ENCODE measurements at regions not wholly inside any gene's neighbourhood (a gene's known extent, or its start where the extent isn't known, plus 50 kb on each side); places are given as distances from the start of the nearest gene placed in this dataset.

- no peak for DNase-seq (ENCODE audit: extremely low read depth, low read depth, low spot score)
Observed at GRCh38 chr5:74576941-74577456, 63.5 kb downstream of the ENC1 start.

- DNase-seq (ENCODE audit: extremely low read depth, low read depth, low spot score) = no peak
Observed at GRCh38 chr5:74575741-74576538, 64.6 kb downstream of the ENC1 start.

- no peak for DNase-seq (ENCODE audit: extremely low read depth, low read depth, low spot score)
Observed at GRCh38 chr5:74570250-74570649, 70.3 kb downstream of the ENC1 start.

DNA sequence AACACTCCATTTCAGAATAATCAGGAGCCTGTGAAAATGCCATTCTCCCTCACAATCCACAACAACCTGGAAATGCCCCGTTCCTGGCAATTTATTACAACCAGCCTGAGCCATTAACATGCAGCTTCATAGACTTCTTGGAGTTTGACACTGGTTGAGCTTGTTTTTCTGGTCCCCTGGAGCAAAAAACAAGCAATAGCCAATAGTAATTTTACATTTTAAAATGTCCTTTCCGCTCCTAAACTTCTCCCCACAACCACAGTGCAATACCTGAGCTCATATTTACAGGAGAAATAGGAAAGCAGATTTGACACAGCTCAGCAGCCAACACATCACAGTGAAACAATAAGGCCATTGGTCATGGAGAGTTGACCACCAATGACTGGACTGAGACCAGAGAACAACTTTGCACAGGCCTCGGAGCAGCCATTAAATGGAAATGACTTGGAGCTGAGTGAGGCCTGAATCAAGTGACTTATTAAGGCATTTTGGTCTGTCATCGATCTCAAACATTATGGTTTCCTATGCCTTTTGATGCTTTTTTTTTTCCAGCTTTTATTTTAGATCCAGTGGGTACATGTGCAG, 73.0 kb downstream of the ENC1 start:
- no peak for DNase-seq (ENCODE audit: extremely low read depth, low read depth, low spot score)

DNA sequence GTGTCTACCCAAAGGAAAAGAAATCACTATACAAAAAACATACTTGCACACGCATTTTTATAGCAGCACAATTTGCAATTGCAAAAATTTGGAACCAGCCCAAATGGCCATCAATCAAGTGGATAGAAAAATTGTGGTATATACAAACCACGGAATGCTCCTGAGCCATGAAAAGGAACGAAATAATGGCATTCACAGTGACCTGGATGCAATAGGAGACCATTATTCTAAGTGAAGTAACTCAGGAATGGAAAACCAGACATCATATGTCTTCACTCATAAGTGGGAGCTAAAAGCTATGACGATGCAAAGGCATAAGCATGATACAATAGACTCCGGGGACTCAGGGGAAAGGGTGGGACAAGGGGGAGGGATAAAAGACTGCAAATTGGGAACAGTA, 78.4 kb downstream of the ENC1 start:
- no peak for DNase-seq (ENCODE audit: extremely low read depth, low read depth, low spot score)

- DNase-seq (ENCODE audit: extremely low read depth, low read depth, low spot score) = no peak
Observed at GRCh38 chr5:74560245-74560644, 80.3 kb downstream of the ENC1 start.

- DNase-seq (ENCODE audit: extremely low read depth, low read depth, low spot score) = no peak
Observed at GRCh38 chr5:74556631-74557595, 83.6 kb downstream of the ENC1 start.

- no peak for DNase-seq (ENCODE audit: extremely low read depth, low read depth, low spot score)
Observed at GRCh38 chr5:74556006-74556405, 84.5 kb downstream of the ENC1 start.

- no peak for DNase-seq (ENCODE audit: extremely low read depth, low read depth, low spot score)
Observed at GRCh38 chr5:74552101-74552500, 88.4 kb downstream of the ENC1 start.

- no peak for DNase-seq (ENCODE audit: extremely low read depth, low read depth, low spot score)
Observed at GRCh38 chr5:74550927-74551326, 89.6 kb downstream of the ENC1 start.

DNA sequence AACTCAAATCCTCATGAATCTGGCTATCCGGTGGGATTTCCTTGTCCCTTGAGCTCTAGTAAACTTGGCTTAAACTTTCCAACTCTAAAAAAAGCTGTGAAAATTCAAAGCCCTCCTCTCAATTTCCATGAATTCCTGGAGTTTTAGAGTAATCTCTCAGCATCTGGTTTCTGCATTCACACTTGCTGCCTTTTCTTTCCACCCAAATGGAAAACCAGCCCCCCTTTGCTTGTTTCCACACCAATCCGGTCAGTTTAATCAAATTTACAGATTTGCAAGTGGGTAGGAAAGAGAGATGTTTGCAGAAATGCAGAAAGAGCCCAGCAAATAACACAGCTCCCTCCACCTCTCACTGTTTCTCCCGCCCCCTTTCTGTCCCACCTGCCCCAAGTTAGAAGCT, 91.1 kb downstream of the ENC1 start:
- no peak for DNase-seq (ENCODE audit: extremely low read depth, low read depth, low spot score)

- DNase-seq (ENCODE audit: extremely low read depth, low read depth, low spot score) = no peak
Observed at GRCh38 chr5:74546796-74547195, 93.7 kb downstream of the ENC1 start.

- DNase-seq (ENCODE audit: extremely low read depth, low read depth, low spot score) = no peak
Observed at GRCh38 chr5:74544811-74545210, 95.7 kb downstream of the ENC1 start.

GRCh38 chr5:74543162-74543995, 97.1 kb downstream of the ENC1 start:
- DNase-seq (ENCODE audit: extremely low read depth, low read depth, low spot score) = peak; percentile 54

DNA sequence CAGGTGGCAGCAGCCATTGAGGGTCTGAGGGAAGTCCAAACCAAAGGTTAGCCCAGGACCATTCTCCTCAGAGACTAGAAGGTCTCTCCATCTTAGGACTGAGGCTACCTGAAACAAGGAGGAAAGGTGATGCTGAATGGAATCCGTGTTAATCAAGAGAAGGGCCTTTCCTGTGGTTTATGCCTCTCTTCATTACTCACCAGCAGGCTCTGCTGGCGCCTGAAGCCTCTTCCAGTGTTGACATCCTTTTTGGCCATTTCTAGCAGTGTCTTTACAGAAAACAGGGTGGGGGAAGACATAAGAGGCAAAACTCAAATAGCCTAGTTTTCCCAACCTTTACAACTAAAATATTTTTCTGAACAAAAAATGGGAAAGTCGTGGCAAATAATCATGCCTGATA, 98.0 kb downstream of the ENC1 start:
- DNase-seq (ENCODE audit: extremely low read depth, low read depth, low spot score) = no peak

DNA sequence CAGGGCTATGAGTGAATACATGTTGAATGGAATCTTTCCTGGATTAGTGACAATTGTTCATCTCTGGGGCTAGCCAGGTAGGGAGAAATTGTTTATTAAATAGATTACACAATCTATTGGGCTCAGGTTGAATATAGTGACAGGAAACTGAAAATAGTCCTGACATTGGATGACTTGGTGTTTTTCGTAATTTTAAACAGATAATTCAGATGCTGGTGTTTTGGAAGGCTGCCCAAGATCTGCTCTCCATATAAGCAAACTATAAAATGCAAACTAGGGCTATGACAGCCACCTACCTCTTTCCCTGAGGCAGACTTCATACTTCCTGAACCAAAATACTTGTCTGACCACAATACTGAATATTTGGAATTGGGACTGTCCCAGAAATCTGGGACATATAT, 99.1 kb downstream of the ENC1 start:
- DNase-seq (ENCODE audit: extremely low read depth, low read depth, low spot score) = no peak

GRCh38 chr5:74540622-74541021, 99.9 kb downstream of the ENC1 start:
- no peak for DNase-seq (ENCODE audit: extremely low read depth, low read depth, low spot score)

DNA sequence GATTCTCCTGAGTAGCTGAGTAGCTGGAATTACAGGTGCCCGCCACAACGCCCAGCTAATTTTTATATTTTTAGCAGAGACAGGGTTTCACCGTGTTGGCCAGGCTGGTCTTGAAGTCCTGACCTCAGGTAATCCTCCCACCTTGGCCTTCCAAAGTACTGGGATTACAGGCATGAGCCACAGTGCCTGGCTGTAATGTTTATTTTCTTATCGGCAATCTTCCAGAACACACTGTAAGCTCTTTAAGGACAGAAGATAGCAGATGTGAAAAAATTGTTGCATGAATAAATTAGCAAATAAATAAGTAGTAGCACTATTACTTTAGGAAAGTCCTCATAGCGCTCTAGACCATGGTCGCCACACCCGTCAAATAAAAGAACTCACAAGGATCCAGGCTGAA, 100.5 kb downstream of the ENC1 start:
- no peak for DNase-seq (ENCODE audit: extremely low read depth, low read depth, low spot score)

DNA sequence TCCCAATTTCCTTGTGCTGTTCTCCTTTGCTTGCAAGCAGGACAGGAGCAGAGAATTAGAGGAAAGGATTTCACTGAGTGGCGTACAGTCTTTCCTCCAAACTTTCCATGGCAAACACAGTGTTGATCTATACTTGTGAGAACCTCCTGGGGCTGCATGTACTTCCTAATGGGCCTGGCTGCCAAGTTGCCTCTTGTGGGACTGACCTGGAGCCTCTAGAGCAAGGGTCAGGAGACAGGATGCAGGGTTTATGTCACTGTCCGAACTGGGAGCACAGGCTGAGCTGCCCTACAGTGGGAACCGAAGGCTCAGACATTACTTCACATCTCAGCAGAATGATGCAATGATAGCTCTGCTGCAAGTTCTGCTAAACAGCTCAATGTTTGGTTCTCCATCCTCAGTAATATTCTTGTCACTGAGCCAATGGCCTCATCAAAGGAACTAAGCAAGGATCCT, 102.3 kb downstream of the ENC1 start:
- DNase-seq (ENCODE audit: extremely low read depth, low read depth, low spot score) = no peak

DNA sequence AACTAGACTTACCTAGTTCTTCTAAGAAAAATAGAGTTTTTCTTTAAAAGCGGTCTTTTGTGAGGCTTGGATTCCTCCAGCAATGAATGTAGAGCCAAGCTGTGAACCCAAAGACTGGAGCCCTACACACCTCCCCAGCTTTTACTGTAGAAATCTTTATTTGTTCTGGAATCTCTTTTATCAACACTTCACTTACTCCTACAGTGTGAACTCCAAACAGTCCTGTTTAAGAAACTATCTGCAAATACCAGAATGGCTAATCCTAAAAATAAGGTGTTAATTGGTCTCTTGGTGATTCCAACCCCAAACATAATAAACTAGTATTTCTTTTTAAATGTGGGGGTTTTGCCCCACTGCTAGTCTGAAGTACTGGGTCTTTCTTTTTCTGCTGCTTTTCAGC, 103.9 kb downstream of the ENC1 start:
- DNase-seq (ENCODE audit: extremely low read depth, low read depth, low spot score) = no peak

Measured in glomerular endothelial cell (primary cell).